ENCODE measurements at regions not wholly inside any gene's neighbourhood (a gene's known extent, or its start where the extent isn't known, plus 50 kb on each side); places are given as distances from the start of the nearest gene placed in this dataset.

DNA sequence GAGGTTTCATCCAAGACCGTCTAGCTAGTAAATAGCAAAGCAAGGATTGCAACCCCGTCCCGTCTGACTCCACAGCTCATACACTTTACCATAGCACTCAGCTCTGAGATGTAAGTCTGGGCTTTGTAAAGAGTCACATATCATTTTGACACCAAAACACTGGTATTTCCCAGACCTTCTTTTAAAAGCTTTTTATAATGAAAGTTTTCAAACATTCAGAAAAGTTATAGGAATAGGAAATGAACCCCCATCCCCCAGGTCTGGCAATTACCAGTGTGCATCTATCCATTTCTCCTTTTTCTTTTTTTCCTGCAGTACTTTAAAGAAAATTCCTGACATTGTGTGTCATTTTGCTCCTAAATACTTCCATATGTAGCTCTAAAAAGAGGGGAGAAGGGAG lies 183.6 kb upstream of the CCND2 start:
- DNase-seq = no peak

DNA sequence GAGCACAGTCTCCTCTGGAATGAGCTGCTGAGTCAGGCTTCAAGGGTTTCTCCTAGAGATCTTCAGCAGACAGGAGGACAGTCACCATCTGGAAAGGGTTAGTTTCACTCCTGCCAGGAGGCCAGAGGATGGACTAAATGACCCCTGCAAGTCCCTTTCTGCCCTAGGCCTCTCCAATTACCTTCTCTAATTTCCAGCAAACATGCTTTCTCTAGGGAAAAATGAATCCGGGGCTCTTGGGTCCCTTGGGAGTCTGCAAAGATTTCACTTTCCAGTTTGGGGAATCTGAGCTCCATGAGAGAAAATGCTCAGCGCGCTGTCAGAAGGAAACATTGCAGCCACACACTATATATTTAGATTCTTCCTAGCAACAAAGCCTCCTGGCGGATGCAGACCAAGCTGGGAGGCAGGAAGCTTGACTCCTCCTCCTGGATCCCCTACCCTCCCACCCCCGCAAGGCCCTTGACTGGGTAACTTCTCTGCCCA lies 184.4 kb upstream of the CCND2 start:
- DNase-seq = no peak

DNA sequence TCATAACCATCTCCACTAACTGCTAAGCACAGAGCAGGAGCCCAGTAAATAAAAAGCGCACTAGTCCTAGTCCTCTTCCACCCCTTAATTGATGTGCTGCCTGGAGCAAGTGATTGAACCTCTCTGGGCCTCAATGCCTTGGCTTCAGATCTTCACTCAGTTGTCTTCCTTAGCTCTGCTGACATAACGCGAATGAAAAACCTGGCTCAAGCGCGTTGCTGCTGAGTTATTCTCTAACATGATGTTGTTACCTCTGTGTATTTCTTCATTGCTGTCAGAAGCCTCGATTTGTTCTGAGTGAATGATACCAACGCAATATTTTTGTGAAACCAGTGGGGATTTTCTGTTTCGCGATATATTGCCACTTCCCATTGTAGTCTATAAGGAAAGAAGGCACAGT lies 185.1 kb upstream of the CCND2 start:
- no peak for DNase-seq

DNA sequence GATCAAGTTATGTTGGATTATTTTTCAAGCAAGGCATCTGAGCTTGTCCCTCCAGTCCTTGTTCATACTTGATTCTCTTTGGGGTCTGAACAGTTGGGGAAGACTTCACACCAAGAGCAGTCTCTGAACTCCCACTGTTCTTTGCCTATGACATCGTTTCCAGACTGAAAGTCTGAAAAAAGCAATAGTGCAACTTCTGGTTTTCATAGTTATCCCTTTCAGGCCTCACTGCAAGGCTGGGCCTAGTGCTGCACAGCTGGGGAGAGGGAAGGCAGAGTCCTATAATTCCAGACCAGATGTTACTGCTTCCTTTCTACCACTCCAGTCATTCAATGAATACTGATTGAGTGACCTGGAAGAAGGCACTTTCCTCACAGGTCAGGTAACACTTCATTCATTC lies 187.1 kb upstream of the CCND2 start:
- DNase-seq = no peak

DNA sequence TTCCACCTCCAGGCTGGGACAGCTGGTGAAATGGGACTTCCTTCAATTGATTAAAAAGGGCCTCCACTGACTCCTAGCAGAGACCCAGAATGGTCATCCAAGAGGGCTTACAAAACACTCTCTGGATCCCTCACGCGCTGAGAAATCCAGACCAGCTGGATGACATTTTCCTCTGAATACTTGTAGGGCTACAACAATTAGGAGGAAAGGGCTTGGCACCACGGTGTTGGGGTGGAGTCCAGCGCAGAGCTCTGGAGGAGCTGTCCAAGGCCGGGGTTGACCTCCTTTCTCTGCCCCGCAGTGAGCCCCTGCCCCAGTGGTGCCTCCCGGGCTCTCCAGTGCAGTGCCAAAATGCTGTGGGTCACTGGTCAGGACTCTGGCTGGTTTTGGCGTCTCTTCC lies 189.0 kb upstream of the CCND2 start:
- no peak for DNase-seq

DNA sequence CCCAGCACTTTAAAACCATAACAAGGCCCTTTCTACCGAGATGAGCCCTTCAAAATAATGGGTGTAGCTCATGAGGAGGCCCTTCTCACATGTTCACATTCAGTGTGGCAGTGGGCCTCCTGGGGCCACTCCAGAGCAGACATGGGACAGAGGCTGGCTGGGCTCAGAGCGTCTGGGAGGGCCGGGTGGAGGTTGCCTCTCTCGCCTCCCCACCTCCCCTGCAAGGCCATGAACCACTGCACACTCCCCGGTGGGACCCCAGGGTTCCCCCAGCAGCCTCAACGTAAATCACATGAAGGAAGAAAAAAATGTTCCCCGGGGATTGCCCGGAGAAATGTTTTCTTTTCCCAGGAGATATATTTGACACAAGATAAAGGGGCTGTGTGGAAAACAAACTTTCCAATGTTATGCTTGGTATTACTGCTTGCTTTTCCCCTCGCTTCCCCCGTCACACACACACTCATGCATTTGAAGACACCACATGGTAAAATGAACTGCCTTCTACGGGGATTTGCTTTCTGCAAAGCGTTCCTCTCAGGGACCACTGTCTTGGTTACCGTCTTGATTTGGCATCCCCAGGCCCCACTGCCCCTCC lies 190.7 kb upstream of the CCND2 start:
- DNase-seq = no peak

DNA sequence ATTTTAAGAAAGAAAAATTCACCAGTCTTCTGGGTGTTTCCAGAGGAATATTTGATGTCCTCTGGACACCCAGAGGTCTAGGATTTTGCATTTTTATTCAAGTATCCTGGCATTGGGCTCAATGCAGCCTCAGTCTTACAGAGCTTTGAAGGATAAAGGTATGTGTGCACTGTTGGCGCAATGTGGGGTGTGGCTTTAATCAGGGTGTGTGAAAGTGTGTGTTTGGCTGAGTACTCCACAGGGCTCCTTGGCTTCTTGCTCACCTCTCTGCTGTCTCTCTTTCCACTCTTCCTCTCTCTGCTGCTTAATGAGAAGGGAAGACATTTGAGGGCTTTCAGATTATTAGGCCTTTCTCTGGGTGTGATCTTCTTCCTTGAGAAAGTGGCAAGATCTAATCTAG lies 193.3 kb upstream of the CCND2 start:
- no peak for DNase-seq

DNA sequence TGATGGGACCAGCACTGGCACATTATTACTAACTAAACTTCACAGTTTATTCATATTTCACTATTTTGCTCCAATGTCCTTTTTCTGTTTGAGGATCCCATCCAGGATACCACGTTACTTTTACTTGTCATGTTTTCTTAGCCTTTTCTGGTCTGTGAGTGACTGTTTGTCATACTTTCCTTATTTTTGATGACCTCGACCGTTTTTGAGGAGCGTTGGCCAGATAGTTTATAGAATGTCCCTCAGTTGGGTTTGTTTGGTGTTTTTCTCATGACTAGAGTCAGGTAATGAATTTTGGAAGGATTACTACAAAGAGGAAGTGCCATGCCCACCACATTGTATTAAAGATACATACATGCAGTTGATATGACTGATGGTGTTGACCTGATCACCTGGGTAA lies 199.4 kb upstream of the CCND2 start:
- DNase-seq = no peak

DNA sequence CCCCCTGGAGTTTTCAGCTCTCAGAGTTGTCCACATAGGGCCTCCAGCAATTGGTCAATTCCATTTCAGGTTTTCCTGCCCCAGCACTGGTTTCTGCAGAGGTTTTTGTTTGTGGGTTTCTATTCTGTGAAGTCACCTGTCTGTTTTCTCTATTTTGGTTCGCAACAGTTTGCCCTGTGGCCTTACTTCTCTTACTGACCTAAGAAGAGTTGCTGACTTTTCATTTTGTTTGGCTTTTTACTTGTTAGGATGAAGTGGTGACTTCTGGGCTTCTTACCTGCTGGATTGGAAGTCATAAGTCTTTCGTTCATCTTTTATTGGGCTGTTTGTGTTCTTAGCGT lies 196.4 kb upstream of the PARP11 start:
- no peak for DNase-seq

DNA sequence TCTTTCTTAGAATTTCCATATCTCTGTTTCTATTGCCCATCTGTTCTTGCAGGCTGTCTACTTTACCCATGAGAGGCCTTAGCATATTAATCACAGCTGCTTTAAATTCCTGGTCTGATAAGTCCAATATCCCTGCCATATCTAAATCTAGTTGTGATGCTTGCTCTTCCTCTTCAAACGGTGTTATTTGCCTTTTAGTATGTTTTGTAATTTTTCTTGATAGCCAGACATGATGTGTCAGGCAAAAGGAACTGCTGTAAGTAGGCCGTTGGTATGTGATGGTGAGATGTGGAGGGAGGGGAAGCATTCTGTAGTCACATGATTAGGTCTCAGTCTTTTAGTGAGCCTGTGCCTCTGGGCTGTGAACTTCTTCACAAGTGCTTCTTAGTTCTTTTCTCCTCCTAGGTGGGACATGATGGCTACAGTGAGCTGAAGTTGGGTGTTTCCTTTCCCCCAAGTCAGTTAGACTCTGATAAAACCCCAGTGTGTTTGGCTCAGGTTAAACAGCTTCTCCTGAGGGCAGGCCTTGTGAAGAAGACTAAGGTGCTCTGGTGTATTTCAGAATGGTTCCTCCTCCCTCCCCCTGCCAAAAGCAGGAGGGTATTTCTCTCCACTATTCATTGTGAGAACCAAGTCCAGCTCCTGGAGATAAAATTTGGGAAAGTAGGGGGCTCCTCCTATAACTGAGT lies 195.9 kb upstream of the PARP11 start:
- DNase-seq = no peak

DNA sequence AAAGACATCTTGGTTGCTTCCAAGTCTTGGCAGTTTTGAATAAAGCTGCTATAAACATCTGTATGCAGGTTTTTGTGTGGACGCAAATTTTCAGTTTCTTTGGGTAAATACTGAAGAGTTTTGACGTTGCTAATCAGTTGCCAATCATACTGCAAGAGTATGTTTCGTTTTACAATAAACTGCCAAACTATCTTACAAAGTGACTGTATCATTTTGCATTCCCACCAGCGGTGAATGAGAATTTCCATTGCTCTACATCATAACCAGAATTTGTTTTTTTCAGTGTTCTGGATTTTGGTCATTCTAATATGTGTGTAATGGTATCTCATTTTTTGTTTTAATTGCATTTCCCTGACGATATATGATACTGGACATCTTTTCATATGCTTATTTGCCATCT lies 190.8 kb upstream of the PARP11 start:
- DNase-seq = no peak

DNA sequence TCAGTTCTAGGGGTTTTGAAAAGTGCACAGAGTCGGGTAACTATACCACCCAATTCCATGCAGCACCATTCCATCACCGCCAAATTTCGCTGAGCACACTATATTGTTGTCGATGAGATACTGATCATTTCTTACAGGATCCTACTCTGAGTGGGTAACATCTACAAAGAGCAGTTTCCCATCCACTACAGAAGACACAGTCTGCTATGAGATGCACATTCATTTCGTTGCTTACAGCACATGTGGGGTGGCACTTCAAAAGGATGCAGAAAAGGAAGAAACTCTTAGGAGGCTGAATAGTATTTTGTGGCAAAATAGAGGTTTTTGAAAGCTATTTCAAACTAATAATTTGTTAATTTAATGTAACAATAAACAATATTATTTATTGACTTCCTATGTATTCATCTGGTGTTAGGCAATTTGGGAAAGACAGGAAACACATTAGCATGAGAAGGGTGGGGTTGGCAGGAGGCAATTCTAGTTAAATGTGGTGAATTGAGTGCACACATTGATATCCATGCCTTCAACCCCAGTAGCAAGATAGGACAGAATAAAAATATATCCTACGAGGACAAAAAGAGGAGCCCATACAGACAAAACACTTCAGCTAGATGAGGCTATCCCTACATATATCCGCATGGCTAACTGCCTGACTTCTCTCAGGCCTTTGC lies 186.8 kb upstream of the PARP11 start:
- DNase-seq = no peak

DNA sequence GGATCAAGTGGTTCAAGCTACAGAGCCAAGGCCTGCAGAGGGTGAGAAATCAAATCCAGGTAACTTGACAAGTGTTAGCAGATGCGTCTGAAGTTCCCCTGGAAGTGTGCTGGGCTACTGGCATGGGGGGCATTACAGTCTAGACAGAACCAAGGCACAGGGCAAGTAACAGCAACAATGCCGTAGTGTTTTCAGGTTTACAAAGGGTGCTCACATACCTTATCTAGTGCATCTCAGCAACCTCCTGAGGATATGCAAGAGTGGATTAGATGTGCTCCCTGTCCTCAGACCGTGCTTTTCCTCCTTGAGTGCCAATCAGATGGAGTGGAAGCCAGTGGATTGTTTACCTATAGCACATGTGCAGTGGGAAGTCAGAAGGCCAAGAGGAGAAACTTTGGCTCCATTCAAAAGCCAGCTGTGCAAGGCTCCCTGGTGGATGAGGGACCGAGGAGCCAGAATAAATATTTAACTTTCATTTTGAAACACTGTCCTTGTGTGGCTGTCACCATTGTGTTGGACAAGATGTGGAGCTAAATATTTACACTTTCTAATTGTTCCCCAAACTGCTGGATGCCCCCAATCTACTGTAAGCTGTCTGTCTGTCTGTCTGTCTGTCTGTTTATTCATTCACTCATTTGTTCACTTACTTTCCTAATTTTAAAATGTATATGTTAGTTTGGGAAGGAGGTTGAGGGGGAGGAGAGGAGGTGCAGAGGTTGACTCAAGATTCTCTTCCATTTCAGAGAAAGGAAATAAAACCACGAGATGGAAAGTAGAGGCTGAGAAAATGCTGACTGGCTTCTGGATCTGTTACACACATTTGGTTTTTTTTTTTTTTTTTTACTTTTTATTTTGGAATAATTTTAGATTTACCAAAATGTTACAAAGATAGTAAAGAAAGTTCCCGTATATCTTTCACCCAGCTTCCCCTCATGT lies 184.0 kb upstream of the PARP11 start:
- no peak for DNase-seq

DNA sequence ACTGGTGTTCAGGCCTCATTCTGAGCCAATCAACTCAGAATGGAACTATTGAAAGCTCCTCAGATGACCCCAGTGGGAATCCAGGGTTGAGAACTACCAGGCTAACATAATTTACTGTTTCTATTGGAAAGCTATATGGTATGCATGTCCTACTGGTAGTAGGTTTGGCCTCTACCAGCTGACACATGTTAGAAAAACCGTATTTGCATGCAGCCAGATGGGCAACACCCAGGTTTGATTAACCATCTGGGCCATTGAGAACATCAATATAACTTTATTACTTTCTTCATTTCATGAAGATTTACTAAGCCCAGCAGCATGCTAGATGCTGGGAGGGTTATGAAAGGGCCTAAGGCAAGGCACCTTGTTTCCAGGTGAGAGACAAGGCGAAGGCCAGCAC lies 181.4 kb upstream of the PARP11 start:
- DNase-seq = no peak

DNA sequence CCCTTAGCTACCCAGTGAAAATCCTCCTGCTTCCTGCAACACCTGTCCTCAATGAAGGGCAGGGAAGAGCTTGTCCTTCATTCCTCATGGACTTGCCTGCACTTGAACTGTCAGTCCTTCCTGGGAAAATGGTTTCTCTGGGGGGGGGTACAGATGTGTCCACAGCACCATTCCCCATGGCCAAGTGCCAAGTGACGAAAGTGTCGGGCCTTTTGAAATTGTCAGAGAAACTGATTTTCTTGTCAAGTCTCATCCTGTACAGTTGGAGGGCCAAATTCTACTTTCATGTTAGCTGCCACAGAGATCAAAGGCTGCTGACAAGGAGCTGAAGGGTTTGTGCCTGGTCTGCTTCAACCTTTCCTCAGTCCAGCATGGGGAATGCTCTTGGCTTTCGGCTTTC lies 179.5 kb upstream of the PARP11 start:
- DNase-seq = no peak

DNA sequence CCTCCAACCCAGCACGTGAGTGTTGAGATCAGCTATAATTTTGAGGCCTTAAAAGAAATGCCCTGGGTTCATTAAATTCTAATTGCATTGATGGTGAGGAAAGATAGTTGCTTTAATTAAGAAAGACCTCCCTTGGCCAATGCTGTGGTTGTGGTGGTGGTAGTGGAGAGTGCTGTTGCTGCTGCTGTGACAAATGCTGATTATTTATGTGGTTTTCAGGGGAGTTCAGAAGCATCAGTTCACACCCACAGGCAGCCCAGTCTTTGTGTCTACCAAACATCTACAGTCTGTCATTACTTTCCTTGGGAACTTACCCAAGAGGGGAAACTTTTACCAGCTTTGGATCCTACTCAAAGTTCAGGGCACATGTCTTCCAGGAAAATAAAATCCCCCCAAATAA lies 178.4 kb upstream of the PARP11 start:
- DNase-seq = no peak

DNA sequence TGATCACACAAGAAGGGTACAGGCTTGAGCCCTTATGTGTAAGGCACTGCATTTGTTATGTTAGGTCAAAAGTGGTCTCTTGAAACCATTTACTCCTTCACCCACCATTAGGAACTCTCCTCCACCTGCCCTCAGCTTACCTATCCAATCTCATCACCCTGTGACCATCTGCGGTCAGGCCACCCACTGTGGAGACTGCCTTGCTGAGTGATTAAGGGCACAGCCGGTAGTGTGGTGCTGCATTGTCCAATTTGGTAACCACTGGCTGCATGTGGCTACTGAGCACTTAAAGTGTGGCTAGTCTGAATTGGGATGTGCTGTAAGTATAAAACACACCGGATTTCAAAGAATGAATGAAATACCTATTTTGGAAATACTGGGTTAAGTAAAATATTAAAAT lies 177.1 kb upstream of the PARP11 start:
- no peak for DNase-seq

DNA sequence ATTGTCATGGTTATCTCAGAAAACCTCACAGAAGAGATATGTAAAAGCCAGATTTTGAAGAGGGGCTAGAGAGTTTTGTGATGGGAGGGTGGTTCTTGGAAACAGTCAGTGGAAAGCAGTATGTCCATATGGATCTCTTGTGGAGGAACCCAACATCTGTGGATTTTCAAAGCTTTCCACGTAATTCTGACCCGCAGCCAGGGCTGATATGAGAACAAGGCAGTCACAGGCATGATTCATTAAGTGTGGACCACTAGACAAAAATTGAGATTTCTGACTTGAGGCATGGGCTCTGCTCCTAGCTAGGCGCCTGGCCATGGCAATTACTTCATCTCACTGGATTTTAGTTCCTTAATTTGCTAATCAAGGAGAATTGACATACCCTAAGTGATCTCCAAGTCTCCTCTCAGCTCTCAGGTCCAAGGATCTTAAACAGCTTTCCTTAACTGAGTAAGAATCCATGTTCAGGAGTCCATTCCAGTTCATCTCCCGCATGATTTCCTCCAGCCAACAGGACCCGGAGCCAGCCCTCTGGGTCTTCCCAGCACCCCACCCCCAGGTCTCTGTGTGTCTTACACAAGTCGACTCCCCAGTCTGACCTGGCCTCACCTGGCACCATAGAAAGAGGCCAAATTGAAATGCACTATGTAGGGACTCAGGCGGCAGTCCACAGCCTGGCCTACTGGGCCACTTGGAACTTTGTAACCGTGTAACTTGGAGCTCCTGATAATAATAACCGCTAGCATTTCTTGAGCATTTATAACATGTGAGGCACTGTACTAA lies 176.3 kb upstream of the PARP11 start:
- DNase-seq = no peak

DNA sequence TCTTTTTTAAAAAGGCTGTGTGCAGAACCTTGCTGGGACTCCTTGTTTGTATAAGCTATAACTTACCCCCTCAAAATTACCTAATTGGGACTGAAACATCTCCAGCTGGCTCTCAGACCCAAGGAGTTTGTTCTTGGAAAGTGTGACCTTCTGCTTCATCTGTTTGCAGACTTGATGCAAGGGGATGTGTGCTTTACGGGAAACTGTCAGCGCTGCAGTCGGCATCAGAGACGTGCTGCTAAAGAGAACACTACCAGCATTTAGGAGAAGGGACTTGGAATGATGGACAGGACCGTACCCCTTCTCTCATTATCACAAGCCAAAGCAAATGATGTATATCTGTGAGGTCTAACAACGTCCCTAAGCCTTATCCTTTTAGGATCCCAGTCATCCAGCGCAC lies 174.2 kb upstream of the PARP11 start:
- no peak for DNase-seq

DNA sequence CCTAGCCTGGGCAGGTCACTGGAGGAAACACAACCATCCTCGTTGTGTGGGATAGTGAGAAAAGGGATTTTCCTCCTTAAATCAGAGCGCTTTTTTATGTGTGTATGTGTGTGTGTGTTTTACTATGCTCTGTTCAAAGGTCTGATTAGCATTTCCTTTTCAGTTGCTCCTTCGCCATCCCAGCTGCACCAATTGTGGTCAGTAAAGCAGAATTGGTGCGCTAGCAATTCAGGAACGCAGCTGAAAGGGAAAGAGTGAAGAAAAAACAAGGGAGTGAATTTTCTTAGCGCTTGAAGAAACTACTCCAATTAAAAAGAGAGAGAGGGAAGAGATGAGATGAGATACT lies 173.3 kb upstream of the PARP11 start:
- no peak for DNase-seq

DNA sequence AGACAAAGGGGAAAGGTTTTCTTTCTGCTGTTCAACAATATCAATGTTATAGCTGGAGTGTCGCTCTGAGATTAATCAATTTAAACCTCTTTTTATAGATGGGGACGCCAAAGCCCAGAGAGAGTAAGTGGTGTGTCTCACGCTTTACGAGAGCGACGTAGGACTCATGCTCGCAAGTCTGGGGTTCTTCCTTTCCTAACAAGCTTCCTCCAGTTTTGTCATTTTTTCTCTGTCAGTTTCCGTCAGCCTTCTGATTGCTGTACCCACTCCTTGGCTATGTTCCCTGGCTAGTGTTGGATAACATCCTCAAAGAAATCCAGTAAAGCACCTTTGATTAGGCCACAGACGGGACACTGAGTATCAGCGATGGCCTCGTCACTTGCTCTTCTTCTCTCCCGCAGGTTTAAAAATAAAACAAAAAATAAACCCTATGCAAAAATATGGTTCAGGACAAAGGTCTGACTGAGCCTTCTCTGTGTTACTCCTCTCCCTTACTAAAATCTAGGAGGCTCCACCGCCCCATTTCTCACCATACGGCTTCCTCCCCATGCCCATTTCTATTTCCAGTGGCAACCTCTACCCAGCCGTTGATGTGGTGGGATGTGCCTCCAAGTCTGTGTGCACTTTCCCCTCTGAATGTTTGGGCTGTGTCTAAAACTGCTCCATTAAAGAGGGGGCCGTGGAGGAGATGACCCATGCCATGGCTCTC lies 172.7 kb upstream of the PARP11 start:
- no peak for DNase-seq
